ENCODE measurements at regions not wholly inside any gene's neighbourhood (a gene's known extent, or its start where the extent isn't known, plus 50 kb on each side); places are given as distances from the start of the nearest gene placed in this dataset.

DNA sequence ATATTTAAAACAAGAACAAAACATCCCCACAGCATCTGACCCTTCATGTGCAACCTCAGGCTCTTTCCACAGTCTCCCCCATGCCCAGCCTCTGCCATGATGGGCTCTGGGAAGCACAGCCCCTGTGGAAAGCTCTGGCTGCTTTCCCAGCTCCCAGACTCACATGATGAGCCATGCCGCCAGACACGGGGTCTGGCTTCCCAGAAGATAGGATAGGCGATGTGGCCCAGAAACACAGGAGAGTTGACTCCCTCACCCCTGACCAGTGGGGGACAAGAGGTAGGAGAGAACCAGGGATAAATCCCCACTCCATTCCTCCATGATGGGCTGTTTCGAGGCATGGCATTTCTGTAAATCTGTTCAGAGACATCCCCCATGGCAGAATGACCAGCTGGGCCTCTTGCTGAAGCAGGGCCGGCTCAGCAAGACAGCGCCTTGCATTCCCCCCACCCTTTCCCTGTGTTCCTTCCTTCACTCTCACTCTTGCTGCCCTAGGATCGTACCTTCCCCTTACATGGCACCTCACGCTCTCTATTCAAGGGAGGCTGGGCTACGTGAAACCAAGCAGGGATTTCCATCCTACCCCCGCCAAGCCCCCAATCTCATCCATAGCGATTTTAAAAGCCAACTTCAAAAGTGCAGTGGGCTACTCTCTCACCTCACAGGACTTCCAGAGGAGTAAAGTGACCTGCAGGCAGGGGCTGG is 192.4 kb downstream of the ABHD5 start:
- TF ChIP-seq USF2 (IDR thresholded peaks at IDR 0.05; ENCODE audit: low read depth, low read length) = no peak
- no peak for TF ChIP-seq CTCF (conservative IDR thresholded peaks at IDR 0.05; ENCODE audit: low read depth, low read length)
- no peak for TF ChIP-seq RFX5 (IDR thresholded peaks at IDR 0.05; ENCODE audit: low read depth, low read length)
- no peak for TF ChIP-seq POLR2A (IDR thresholded peaks at IDR 0.05; ENCODE audit: low read depth, low read length)
- no peak for TF ChIP-seq RAD21 (IDR thresholded peaks at IDR 0.05; ENCODE audit: low read length)

All from IMR-90 (cell line).